ENCODE measurements at regions not wholly inside any gene's neighbourhood (a gene's known extent, or its start where the extent isn't known, plus 50 kb on each side); places are given as distances from the start of the nearest gene placed in this dataset.

DNA sequence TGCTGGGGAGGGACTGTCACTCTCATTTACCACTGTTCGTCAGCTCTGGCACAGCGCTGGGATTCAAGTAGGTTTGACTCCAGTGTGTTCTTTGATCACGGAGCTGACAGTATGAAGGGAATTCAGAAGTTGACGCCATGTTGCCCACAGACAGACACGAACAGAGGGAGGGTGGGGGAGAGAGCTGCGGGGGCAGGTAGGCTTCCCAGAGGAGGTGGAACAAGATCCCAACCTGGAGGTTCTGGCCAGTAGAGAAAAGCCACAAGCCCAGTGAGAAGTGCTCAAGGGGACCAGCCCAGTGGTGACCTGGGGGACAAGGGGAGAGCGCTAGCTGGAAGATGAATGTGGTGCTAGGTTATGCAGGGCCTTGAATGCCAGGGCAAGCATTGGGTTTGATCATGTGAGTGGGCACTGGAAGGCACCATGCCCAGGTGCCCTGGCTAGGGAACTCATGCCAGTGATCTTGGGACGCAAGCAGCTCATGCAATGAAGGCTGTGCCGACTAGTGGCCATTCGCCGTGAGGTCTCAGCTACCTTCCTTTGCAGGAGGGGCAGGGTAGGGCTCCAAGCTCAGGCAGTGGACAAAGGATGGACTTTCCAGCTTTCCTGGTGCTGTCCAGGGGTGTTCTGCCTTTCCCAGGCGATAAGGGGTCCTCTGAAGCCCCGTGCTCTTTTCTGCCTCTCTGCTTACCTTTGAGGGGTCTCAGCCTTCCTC, 50.4 kb upstream of the APCDD1L start:
- no peak for DNase-seq (ENCODE audit: low spot score)
